Vagina (tissue), 2 donors: ENCODE measurements at regions not wholly inside any gene's neighbourhood (a gene's known extent, or its start where the extent isn't known, plus 50 kb on each side); places are given as distances from the start of the nearest gene placed in this dataset.

ENCODE experiments used
- DNase-seq, 2 donors: peaks; one replicate each; pipeline ENCODE4 v3.0.0-alpha.2; 2017; ENCODE audit errors: extremely low spot score in 2 of 2
- H3K27ac ChIP-seq: fragments of 200-600 bp; sonication (generic); one replicate; pipeline ENCODE4 v1.5.1; 2019
- H3K27me3 ChIP-seq: fragments of 200-600 bp; sonication (generic); one replicate; pipeline ENCODE4 v1.5.1; 2019
- H3K36me3 ChIP-seq, 2 donors: fragments of 200-600 bp; sonication (generic); one replicate each; pipeline ENCODE4 v1.5.1; 2017 to 2019
- H3K4me1 ChIP-seq: fragments of 200-600 bp; sonication (generic); one replicate; pipeline ENCODE4 v1.5.1; 2019
- H3K4me3 ChIP-seq, 2 donors: fragments of 200-600 bp; sonication (generic); 1 replicate in 1 of 2; 2 replicates in 1 of 2; pipeline ENCODE4 v1.5.1; 2016 to 2019
- H3K9me3 ChIP-seq: fragments of 200-600 bp; sonication (generic); one replicate; pipeline ENCODE4 v1.5.1; 2019
- POLR2A ChIP-seq, 2 donors: fragments of 450-650 bp; IDR thresholded peaks; one replicate each; pipeline ENCODE4 v1.6.1; 2017; ENCODE audit warnings: antibody characterized with exemption in 2 of 2, mild to moderate bottlenecking in 2 of 2, moderate library complexity in 2 of 2
- POLR2AphosphoS5 ChIP-seq, 2 donors: sonication (generic); formaldehyde crosslinking; IDR thresholded peaks; one replicate each; pipeline ENCODE4 v1.9.0; 2017; ENCODE audit warnings: antibody characterized with exemption in 2 of 2, mild to moderate bottlenecking in 2 of 2, low read depth in 1 of 2; ENCODE audit not compliant: insufficient read depth in 1 of 2
- intact Hi-C: fragments of 100-400 bp; cut with DNase I; formaldehyde crosslinking; loops from one replicate; pipeline ENCODE4 v1.15.1; 2023
- TF ChIP-seq, protein P1 (sequence below), 3 experiments: fragments of 450-650 bp in 2 of 3; fragments of 200-600 bp in 1 of 3; sonication (generic) in 1 of 3; IDR thresholded peaks; one replicate each; pipeline ENCODE4 v1.5.1; 2017 to 2019; ENCODE audit warnings: antibody characterized with exemption in 3 of 3, mild to moderate bottlenecking in 2 of 3, moderate library complexity in 2 of 3

DNA sequence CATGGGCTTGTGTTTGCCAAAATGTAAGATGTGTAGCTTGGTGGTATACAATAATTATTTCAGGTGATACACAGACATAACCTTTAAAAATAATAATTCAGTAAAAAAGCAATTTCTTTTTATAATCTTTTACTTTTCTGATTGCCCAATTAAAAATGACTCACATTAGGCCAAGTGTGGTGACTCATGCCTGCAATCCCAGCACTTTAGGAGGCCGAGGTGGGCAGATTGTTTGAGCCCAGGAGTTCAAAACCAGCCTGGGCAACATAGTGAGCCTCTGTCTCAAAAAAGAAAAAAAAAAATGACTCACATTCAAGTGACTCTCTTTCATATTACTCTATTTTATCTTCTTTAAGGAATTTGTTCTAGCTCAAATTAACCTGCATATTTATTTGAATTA is 449.4 kb upstream of the HTR2C start:
- no peaks in the 10 kb centered on the region for H3K4me1 ChIP-seq
- H3K4me3 ChIP-seq: no peak overlapping the region
- no peaks in the 10 kb centered on the region for H3K36me3 ChIP-seq
- H3K9me3 ChIP-seq: no peaks in the 10 kb centered on the region
- no peaks in the 10 kb centered on the region for H3K27me3 ChIP-seq
- intact Hi-C loops: no loop called here
- TF ChIP-seq POLR2A (IDR thresholded peaks at IDR 0.05) (no peak), POLR2AphosphoS5 (IDR thresholded peaks at IDR 0.05; ENCODE audit: insufficient read depth in 1 of 2, low read depth in 1 of 2) (no peak)
- TF ChIP-seq, protein P1, sequence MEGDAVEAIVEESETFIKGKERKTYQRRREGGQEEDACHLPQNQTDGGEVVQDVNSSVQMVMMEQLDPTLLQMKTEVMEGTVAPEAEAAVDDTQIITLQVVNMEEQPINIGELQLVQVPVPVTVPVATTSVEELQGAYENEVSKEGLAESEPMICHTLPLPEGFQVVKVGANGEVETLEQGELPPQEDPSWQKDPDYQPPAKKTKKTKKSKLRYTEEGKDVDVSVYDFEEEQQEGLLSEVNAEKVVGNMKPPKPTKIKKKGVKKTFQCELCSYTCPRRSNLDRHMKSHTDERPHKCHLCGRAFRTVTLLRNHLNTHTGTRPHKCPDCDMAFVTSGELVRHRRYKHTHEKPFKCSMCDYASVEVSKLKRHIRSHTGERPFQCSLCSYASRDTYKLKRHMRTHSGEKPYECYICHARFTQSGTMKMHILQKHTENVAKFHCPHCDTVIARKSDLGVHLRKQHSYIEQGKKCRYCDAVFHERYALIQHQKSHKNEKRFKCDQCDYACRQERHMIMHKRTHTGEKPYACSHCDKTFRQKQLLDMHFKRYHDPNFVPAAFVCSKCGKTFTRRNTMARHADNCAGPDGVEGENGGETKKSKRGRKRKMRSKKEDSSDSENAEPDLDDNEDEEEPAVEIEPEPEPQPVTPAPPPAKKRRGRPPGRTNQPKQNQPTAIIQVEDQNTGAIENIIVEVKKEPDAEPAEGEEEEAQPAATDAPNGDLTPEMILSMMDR (IDR thresholded peaks at IDR 0.05): no peak
- DNase-seq: no peak
- no peak overlapping the region for H3K27ac ChIP-seq

DNA sequence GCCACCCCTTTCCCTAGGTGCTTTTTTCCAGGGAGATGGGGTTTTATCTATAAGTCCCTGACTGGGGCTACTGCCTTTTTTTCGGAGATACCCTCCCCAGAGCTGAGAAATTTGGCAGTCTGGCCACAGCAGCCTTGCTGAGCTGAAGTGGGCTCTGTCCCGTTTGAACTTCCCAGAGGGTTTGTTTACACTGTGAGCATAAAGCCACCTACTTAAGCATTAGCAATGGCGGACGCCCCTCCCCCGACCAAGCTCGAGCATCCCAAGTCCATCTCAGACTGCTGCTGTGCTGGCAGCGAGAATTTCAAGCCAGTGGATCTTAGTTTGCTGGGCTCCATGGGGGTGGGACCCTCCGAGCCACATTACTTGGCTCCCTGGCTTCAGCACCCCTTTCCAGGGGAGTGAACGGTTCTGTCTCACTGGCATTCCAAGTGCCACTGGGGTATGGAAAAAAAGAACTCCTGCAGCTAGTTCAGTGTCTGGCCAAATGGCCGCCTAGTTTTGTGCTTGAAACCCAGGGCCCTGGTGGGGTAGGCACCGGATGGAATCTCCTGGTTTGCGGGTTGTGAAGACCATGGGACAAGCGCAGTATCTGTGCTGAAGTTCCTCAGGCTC is 456.4 kb upstream of the HTR2C start:
- H3K4me1 ChIP-seq: no peaks in the 10 kb centered on the region
- no peak for DNase-seq
- TF ChIP-seq, protein P1 (IDR thresholded peaks at IDR 0.05): no peak
- TF ChIP-seq POLR2AphosphoS5 (IDR thresholded peaks at IDR 0.05; ENCODE audit: insufficient read depth in 1 of 2, low read depth in 1 of 2) (no peak), POLR2A (IDR thresholded peaks at IDR 0.05) (no peak)
- no peaks in the 10 kb centered on the region for H3K36me3 ChIP-seq
- no peak overlapping the region for H3K4me3 ChIP-seq
- no peaks in the 10 kb centered on the region for H3K27me3 ChIP-seq
- no peaks in the 10 kb centered on the region for H3K9me3 ChIP-seq
- intact Hi-C loops: no loop called here
- no peak overlapping the region for H3K27ac ChIP-seq

DNA sequence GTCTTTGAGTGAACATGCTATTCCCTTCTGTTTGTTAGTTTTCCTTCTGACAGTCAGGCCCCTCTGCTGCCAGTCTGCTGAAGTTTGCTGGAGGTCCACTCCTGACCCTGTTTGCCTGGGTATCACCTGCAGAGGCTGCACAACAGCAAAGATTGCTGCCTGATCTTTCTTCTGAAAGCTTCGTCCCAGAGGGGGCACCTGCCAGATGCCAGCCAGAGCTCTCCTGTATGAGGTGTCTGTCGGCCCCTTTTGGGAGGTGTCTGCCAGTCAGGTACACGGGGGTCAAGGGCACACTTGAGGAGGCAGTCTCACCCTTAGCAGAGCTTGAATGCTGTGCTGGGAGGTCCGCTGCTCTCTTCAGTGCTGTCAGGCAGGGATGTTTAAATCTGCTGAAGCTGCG is 456.9 kb upstream of the HTR2C start:
- no peaks in the 10 kb centered on the region for H3K4me1 ChIP-seq
- H3K27me3 ChIP-seq: no peaks in the 10 kb centered on the region
- intact Hi-C loops: no loop called here
- H3K36me3 ChIP-seq: no peaks in the 10 kb centered on the region
- no peak overlapping the region for H3K27ac ChIP-seq
- no peak for TF ChIP-seq POLR2AphosphoS5 (IDR thresholded peaks at IDR 0.05; ENCODE audit: insufficient read depth in 1 of 2, low read depth in 1 of 2)
- no peak for TF ChIP-seq POLR2A (IDR thresholded peaks at IDR 0.05)
- TF ChIP-seq, protein P1 (IDR thresholded peaks at IDR 0.05): no peak
- H3K9me3 ChIP-seq: no peaks in the 10 kb centered on the region
- no peak for DNase-seq
- H3K4me3 ChIP-seq: no peak overlapping the region

DNA sequence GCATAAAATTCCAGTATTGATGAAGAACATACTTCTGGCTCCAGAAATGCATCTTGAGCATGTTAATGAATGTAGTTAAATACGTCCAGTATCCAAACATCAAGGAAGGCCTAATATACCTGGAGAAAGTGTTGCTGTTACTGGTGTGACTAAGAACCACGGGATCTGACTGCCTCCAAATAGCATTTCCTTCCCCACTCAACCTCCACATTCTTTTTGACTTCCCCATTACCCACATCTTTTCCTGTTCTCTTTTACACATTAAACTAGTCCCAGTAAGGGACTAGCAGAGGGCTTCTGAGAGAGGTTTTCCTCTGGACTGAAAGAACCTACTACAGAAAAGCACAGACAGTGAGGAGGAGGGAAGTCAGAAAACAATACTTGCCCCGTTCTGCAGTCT is 482.8 kb upstream of the HTR2C start:
- intact Hi-C loops: no loop called here
- DNase-seq: no peak
- no peak overlapping the region for H3K27ac ChIP-seq
- no peaks in the 10 kb centered on the region for H3K9me3 ChIP-seq
- TF ChIP-seq POLR2A (IDR thresholded peaks at IDR 0.05) (no peak), POLR2AphosphoS5 (IDR thresholded peaks at IDR 0.05; ENCODE audit: insufficient read depth in 1 of 2, low read depth in 1 of 2) (no peak)
- TF ChIP-seq, protein P1 (IDR thresholded peaks at IDR 0.05): no peak
- H3K4me1 ChIP-seq: no peaks in the 10 kb centered on the region
- no peaks in the 10 kb centered on the region for H3K27me3 ChIP-seq
- H3K4me3 ChIP-seq: no peak overlapping the region
- no peaks in the 10 kb centered on the region for H3K36me3 ChIP-seq

DNA sequence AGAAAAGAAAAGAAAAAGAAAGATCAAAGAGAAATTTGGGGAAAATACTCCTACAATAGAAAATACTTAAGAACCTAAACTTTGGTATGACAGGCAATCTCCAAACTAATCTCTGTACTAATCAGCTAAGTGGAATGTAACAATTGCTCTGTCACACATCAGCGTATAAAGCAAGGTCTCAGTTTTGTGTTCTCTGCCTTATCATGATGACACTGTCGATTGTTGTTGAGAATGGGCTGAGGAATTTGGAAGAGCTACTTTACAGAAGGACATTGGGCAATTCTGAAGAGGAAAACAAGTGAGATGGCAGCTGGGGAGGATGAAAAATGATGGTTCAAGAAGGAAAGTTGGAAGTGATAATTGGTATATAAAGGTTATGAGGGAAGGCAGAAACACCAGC is 486.0 kb upstream of the HTR2C start:
- DNase-seq: no peak
- Histone ChIP-seq H3K9me3 (no peaks in the 10 kb centered on the region), H3K36me3 (no peaks in the 10 kb centered on the region), H3K27me3 (no peaks in the 10 kb centered on the region), H3K4me1 (no peaks in the 10 kb centered on the region), H3K27ac (no peak overlapping the region), H3K4me3 (no peak overlapping the region)
- intact Hi-C loops: no loop called here
- no peak for TF ChIP-seq POLR2AphosphoS5 (IDR thresholded peaks at IDR 0.05; ENCODE audit: insufficient read depth in 1 of 2, low read depth in 1 of 2)
- TF ChIP-seq, protein P1 (IDR thresholded peaks at IDR 0.05): no peak
